ENCODE measurements at regions not wholly inside any gene's neighbourhood (a gene's known extent, or its start where the extent isn't known, plus 50 kb on each side); places are given as distances from the start of the nearest gene placed in this dataset.

DNA sequence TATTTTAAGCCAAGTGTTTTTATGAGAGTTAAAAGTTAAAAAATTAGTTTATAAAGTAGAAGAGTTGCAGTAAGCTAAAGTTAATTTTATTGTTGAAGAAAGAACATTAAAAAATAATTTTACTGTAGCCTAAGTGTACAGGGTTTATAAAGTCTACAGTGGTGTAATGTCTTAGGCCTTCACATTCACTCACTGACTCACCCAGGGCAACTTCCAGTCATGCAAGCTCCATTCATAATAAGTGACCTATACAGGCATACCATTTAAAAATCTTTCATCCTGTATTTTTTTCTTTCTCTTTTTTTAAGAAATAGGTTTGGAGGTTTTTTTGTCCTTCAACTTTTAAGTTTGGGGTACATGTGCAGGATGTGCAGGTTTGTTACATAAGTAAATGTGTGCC lies 87.9 kb upstream of the NR3C2 start:
- no peak overlapping the region for H3K9ac ChIP-seq
- no peak overlapping the region for H3K27ac ChIP-seq
- no peaks in the 10 kb centered on the region for H3K4me1 ChIP-seq
- no peaks in the 10 kb centered on the region for H4K20me1 ChIP-seq
- H3K36me3 ChIP-seq: no peaks in the 10 kb centered on the region
- H3K4me3 ChIP-seq: no peak overlapping the region
- no peaks in the 10 kb centered on the region for H3K27me3 ChIP-seq
- no peak for TF ChIP-seq Cebpa-rat (IDR thresholded peaks at IDR 0.05)
- peaks cover 38% of the 10 kb centered on the region for H3K9me3 ChIP-seq
- H3K4me2 ChIP-seq: no peak overlapping the region

DNA sequence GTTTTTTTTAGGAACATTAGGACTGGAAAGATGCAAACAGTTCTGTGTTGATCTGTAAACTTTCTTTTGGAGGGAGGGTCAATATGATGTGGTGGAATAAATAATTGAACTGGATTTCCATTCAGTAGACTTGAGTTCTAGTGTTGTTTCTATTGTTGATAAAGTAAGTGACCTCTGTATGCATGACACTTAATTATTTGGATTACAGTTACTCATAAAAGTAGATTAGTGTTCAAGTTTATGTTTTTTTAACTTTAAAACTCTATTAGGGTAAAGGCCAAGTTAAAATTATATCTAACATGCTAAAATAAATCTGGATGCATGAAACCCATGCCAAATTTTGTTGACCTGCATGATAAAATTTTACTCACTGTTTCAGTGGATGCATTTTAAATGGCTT lies 85.4 kb upstream of the NR3C2 start:
- Histone ChIP-seq H3K9ac (no peak overlapping the region), H4K20me1 (no peaks in the 10 kb centered on the region), H3K27ac (no peak overlapping the region), H3K9me3 (peaks cover 13% of the 10 kb centered on the region), H3K27me3 (no peaks in the 10 kb centered on the region), H3K4me3 (no peak overlapping the region), H3K4me2 (no peak overlapping the region), H3K4me1 (no peaks in the 10 kb centered on the region), H3K36me3 (no peaks in the 10 kb centered on the region)
- no peak for TF ChIP-seq Cebpa-rat (IDR thresholded peaks at IDR 0.05)

DNA sequence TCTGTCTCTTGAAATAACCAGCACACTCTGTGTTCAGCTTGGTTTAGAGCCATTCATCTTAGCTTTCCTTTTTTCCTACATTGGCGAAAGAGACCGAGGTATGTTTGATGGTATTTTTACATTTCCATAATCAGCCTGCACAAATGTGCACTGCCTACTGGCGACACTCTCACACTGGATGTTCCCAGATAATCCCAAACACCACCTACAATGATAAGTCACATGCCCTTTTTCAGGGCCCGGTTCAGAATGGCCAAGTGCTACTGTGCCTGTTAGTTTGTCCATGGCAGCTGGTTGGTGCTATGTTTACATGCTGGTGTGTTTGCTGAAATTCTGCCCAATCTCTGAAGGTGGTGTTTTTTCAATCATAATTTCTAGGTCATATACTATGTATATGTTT lies 80.8 kb upstream of the NR3C2 start:
- no peak overlapping the region for H3K9ac ChIP-seq
- H3K27me3 ChIP-seq: no peaks in the 10 kb centered on the region
- H4K20me1 ChIP-seq: no peaks in the 10 kb centered on the region
- H3K36me3 ChIP-seq: no peaks in the 10 kb centered on the region
- H3K4me1 ChIP-seq: no peaks in the 10 kb centered on the region
- no peaks in the 10 kb centered on the region for H3K9me3 ChIP-seq
- no peak overlapping the region for H3K4me2 ChIP-seq
- no peak overlapping the region for H3K27ac ChIP-seq
- no peak overlapping the region for H3K4me3 ChIP-seq
- no peak for TF ChIP-seq Cebpa-rat (IDR thresholded peaks at IDR 0.05)

DNA sequence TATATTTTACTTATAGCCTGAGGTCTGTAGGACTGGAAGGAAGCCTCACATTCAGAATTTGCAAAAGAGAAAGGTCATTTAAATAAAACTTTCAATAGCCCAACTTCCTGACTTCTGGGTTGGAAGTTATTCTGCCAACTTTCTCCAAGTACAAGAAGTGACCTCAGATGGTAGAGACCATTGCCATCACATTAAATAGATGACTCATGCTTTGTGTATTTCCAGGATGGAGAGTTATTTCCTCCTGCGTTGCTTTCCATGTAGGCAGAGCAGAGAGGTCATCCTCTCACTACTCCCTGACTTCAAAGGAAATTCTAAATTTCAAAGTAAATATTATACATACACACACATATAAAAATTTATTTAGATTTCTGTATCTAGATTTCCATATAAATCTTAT lies 73.0 kb upstream of the NR3C2 start:
- H4K20me1 ChIP-seq: no peaks in the 10 kb centered on the region
- no peaks in the 10 kb centered on the region for H3K9me3 ChIP-seq
- H3K27ac ChIP-seq: no peak overlapping the region
- no peak overlapping the region for H3K9ac ChIP-seq
- no peak overlapping the region for H3K4me2 ChIP-seq
- H3K4me3 ChIP-seq: no peak overlapping the region
- no peaks in the 10 kb centered on the region for H3K36me3 ChIP-seq
- no peak for TF ChIP-seq Cebpa-rat (IDR thresholded peaks at IDR 0.05)
- no peaks in the 10 kb centered on the region for H3K4me1 ChIP-seq
- no peaks in the 10 kb centered on the region for H3K27me3 ChIP-seq

DNA sequence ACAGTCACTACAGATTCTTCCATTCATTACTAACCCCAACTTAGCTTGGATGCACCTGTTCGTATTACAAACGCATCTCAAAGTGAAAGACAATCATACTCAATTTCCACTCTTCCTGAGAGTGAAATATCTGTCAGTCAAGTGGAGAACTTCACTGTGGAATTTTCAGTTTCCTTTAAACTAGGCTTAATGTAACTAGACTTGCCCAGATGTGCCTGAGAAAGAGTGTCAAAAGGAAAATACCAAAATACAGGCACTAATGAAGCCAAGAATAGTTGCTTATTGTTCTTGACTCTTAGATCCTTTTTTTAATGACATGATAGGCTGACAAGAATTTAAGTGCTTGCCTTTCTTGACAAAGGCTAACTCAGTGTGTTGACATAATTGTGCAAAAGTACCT lies 72.4 kb upstream of the NR3C2 start:
- Histone ChIP-seq H4K20me1 (no peaks in the 10 kb centered on the region), H3K4me3 (no peak overlapping the region), H3K9ac (no peak overlapping the region), H3K27ac (no peak overlapping the region), H3K9me3 (no peaks in the 10 kb centered on the region), H3K4me2 (no peak overlapping the region), H3K27me3 (no peaks in the 10 kb centered on the region), H3K4me1 (no peaks in the 10 kb centered on the region), H3K36me3 (no peaks in the 10 kb centered on the region)
- no peak for TF ChIP-seq Cebpa-rat (IDR thresholded peaks at IDR 0.05)

DNA sequence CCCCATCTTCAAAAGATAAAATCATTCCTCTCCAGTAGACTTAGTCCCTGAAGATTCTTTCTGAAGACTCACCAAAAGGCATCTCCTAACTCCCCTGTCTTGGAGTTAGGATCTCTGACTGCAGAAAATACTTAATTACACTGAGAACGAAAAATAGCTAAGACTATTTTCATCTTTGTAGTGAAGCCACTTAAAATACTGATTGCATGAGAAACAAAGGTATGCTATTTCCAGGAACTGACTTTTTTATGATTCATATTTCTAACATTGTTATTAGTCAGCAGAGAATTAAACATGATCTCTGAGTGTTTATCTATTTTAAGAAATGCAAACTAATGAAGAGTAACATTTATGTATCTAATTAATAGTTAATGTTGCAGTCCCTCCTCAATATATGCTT lies 71.8 kb upstream of the NR3C2 start:
- no peaks in the 10 kb centered on the region for H3K9me3 ChIP-seq
- H3K4me2 ChIP-seq: no peak overlapping the region
- no peak overlapping the region for H3K27ac ChIP-seq
- H3K36me3 ChIP-seq: no peaks in the 10 kb centered on the region
- no peaks in the 10 kb centered on the region for H3K4me1 ChIP-seq
- H3K27me3 ChIP-seq: no peaks in the 10 kb centered on the region
- no peak overlapping the region for H3K9ac ChIP-seq
- H4K20me1 ChIP-seq: no peaks in the 10 kb centered on the region
- H3K4me3 ChIP-seq: no peak overlapping the region
- no peak for TF ChIP-seq Cebpa-rat (IDR thresholded peaks at IDR 0.05)

DNA sequence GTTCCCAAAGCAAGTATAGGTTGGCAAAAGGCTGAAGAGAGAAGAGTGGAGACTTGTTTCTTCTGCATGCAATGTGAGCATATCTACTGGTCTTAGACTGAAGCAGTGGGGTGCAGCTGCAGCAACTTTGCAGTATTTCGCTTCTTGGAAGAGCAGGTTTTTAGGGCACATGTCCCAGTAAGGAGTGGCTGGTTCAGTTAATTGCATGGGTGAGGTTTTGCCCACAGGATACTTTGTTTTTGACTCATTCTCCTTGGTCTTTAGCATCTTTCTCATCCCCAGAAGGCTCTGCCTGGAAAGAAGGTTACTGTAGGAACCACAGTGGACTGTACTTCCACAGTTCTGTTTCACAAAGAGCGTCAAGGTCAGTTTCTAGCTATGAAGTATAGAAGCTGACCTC lies 68.0 kb upstream of the NR3C2 start:
- no peaks in the 10 kb centered on the region for H3K27me3 ChIP-seq
- no peak overlapping the region for H3K27ac ChIP-seq
- no peaks in the 10 kb centered on the region for H3K4me1 ChIP-seq
- no peak overlapping the region for H3K9ac ChIP-seq
- no peaks in the 10 kb centered on the region for H3K36me3 ChIP-seq
- H3K9me3 ChIP-seq: no peaks in the 10 kb centered on the region
- no peak overlapping the region for H3K4me2 ChIP-seq
- H4K20me1 ChIP-seq: no peaks in the 10 kb centered on the region
- no peak overlapping the region for H3K4me3 ChIP-seq
- no peak for TF ChIP-seq Cebpa-rat (IDR thresholded peaks at IDR 0.05)

DNA sequence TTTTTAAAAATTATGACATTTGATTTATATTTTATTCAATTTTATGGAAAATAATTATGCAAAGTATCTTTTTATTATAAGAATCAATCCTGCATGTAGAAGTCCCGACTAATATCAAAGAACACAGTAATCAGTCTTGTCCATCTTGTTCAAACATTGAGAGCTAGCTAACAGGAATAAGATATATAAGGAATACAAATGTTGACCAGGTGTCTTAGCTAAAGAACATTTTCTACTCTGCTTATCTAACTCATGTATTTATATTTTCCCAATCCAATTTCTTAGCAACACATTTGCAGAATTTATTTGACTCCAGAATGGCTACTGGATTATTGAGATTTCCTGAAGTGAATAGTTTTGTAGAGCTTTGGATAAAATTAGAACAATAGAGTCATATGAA lies 61.5 kb upstream of the NR3C2 start:
- Histone ChIP-seq H3K4me2 (no peak overlapping the region), H3K4me1 (no peaks in the 10 kb centered on the region), H3K27ac (no peak overlapping the region), H3K27me3 (no peaks in the 10 kb centered on the region), H4K20me1 (no peaks in the 10 kb centered on the region), H3K9me3 (peaks cover 15% of the 10 kb centered on the region), H3K9ac (no peak overlapping the region), H3K4me3 (no peak overlapping the region), H3K36me3 (no peaks in the 10 kb centered on the region)
- TF ChIP-seq Cebpa-rat (IDR thresholded peaks at IDR 0.05): no peak

DNA sequence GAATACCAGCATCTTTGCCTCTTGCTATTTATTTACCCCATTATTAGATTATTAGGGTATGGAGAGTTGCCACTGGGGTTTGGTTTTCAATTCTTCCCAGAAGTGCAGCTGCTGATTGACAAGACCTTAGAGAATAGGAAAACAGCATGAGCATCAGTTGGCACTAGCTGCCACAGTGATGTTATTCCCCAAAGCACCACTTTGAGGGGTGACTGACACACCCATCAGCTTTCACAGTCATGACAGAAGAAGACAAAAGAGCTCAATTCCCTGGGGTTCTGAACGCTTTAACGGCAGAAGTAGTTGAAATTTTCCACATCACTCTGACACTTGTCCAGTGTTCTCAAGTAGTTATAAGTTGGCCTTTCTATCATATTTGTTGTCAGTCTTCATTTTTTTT lies 55.0 kb upstream of the NR3C2 start:
- Histone ChIP-seq H3K4me2 (peak overlapping the region; percentile 31), H4K20me1 (no peaks in the 10 kb centered on the region), H3K27ac (no peak overlapping the region), H3K36me3 (no peaks in the 10 kb centered on the region), H3K9me3 (peaks cover 14% of the 10 kb centered on the region), H3K4me1 (peaks cover 9% of the 10 kb centered on the region), H3K4me3 (no peak overlapping the region), H3K9ac (no peak overlapping the region), H3K27me3 (no peaks in the 10 kb centered on the region)
- no peak for TF ChIP-seq Cebpa-rat (IDR thresholded peaks at IDR 0.05)

DNA sequence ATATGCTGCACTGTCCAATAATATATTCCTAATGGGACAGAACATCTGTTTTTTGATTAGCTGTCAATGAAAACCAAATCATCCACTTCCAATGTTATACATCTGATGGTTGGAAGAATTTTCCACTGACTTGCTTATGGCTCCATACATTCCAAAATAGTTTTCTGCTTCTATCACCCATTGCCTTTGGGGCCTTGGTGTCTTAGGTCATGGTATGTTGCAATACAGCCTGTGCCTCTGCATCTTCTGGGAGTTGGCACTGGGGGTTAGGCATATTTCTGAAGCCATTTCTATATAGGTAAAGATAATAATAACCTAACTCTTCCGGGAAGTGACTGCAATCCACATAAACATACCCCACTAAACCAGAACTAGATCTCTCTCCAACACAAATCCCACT lies 53.2 kb upstream of the NR3C2 start:
- Histone ChIP-seq H3K9ac (no peak overlapping the region), H3K27me3 (no peaks in the 10 kb centered on the region), H3K36me3 (no peaks in the 10 kb centered on the region), H3K27ac (no peak overlapping the region), H3K9me3 (peaks cover 7% of the 10 kb centered on the region), H3K4me3 (no peak overlapping the region), H4K20me1 (no peaks in the 10 kb centered on the region), H3K4me1 (peaks cover 9% of the 10 kb centered on the region), H3K4me2 (no peak overlapping the region)
- TF ChIP-seq Cebpa-rat (IDR thresholded peaks at IDR 0.05): no peak
